Stomach (tissue), 8 donors: ENCODE measurements at regions not wholly inside any gene's neighbourhood (a gene's known extent, or its start where the extent isn't known, plus 50 kb on each side); places are given as distances from the start of the nearest gene placed in this dataset.

Experiments
- DNase-seq, 2 donors: peaks; one replicate each; pipeline versions ENCODE4 v3.0.0 to v3.0.0-alpha.2; 2013 to 2019
- H3K27ac ChIP-seq, 5 donors: fragments of 200-600 bp in 4 of 5; sonication (generic) in 4 of 5; one replicate each; pipeline ENCODE4 v1.5.1; 2013 to 2019; ENCODE audit warnings: mild to moderate bottlenecking in 1 of 5, moderate library complexity in 1 of 5
- H3K27me3 ChIP-seq, 3 donors: fragments of 200-600 bp; sonication (generic); one replicate each; pipeline ENCODE4 v1.5.1; 2017 to 2019; ENCODE audit warnings: mixed run types in 1 of 3
- H3K36me3 ChIP-seq, 4 donors: fragments of 200-600 bp; sonication (generic); 1 replicate in 3 of 4; 2 replicates in 1 of 4; pipeline ENCODE4 v1.5.1; 2016 to 2019
- H3K4me1 ChIP-seq, 4 donors: fragments of 200-600 bp; sonication (generic); one replicate each; pipeline ENCODE4 v1.5.1; 2016 to 2019
- H3K4me3 ChIP-seq, 4 donors: fragments of 200-600 bp; sonication (generic) in 3 of 4; one replicate each; pipeline ENCODE4 v1.5.1; 2016 to 2019; ENCODE audit warnings: mild to moderate bottlenecking in 1 of 4
- H3K9me3 ChIP-seq, 4 donors: fragments of 200-600 bp; sonication (generic); one replicate each; pipeline ENCODE4 v1.5.1; 2016 to 2019
- EP300 ChIP-seq: sonication (generic); formaldehyde crosslinking; IDR thresholded peaks from one replicate; pipeline ENCODE4 v1.6.1; 2017; ENCODE audit warnings: antibody characterized with exemption
- POLR2A ChIP-seq, 4 donors: fragments of 450-650 bp; IDR thresholded peaks; one replicate each; pipeline ENCODE4 v1.6.1; 2016; ENCODE audit warnings: antibody characterized with exemption in 4 of 4, control low read depth in 2 of 4, mild to moderate bottlenecking in 1 of 4, moderate library complexity in 1 of 4
- POLR2AphosphoS5 ChIP-seq, 3 donors: sonication (generic); formaldehyde crosslinking; IDR thresholded peaks; one replicate each; pipeline ENCODE4 v1.6.1; 2016; ENCODE audit warnings: antibody characterized with exemption in 3 of 3
- WGBS, 5 donors: extraction: QIAGEN DNeasy Blood & Tissue Kit in 3 of 5; methylation state at CpG; one replicate each; pipeline versions ENCODE4 v1.1.5 to v1.1.7; 2013 to 2018; 5-methylcytosine and 5-hydroxymethylcytosine counted together
- intact Hi-C: fragments of 100-400 bp; cut with DNase I; formaldehyde crosslinking; loops from one replicate; pipeline ENCODE4 v1.15.1; 2023; ENCODE audit warnings: low total_unique reads
- TF ChIP-seq, protein P1 (sequence below), 7 experiments: fragments of 450-650 bp in 4 of 7; fragments of 200-600 bp in 3 of 7; sonication (generic) in 3 of 7; IDR thresholded peaks; one replicate each; pipeline ENCODE4 v1.5.1; 2016 to 2019; ENCODE audit warnings: antibody characterized with exemption in 7 of 7, control low read depth in 2 of 7, mild to moderate bottlenecking in 1 of 7
- donor health status: healthy with polysubstance abuse.
- donor health status: Bipolar disorder and iron deficiency.
- donor health status: healthy.

DNA sequence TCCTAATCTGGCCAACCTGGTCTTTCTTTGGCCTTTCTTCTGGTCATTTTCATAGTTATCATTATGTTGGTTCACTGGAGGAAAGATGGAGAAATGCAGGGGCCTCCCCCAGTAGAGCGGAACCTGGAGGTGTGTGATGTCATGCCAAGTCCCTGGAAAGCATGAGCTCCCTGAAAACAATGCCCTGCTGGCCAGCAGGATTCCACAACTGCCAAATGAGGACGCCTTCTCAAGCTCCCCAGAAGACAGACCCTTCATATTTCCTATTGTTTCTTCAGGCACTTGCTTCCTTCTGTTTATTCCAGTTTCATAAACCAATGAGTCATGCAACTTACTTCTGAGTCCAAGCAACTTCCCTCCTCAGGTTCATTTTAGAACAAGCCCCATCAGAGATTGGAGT, 339.0 kb downstream of the GATA3 start:
- H3K4me1 ChIP-seq = no peaks in the 10 kb centered on the region
- DNase-seq = no peak
- WGBS, 5 donors = 52 to 83% (median 81%) methylated on average over 2 of the region's 2 CpGs
- intact Hi-C loops = no loop called here
- H3K9me3 ChIP-seq = no peaks in the 10 kb centered on the region
- H3K4me3 ChIP-seq = no peak overlapping the region
- H3K27ac ChIP-seq = no peak overlapping the region
- no peaks in the 10 kb centered on the region for H3K36me3 ChIP-seq
- TF ChIP-seq POLR2AphosphoS5 (IDR thresholded peaks at IDR 0.05) = no peak
- no peak for TF ChIP-seq EP300
- no peak for TF ChIP-seq POLR2A (IDR thresholded peaks at IDR 0.05)
- TF ChIP-seq, protein P1, sequence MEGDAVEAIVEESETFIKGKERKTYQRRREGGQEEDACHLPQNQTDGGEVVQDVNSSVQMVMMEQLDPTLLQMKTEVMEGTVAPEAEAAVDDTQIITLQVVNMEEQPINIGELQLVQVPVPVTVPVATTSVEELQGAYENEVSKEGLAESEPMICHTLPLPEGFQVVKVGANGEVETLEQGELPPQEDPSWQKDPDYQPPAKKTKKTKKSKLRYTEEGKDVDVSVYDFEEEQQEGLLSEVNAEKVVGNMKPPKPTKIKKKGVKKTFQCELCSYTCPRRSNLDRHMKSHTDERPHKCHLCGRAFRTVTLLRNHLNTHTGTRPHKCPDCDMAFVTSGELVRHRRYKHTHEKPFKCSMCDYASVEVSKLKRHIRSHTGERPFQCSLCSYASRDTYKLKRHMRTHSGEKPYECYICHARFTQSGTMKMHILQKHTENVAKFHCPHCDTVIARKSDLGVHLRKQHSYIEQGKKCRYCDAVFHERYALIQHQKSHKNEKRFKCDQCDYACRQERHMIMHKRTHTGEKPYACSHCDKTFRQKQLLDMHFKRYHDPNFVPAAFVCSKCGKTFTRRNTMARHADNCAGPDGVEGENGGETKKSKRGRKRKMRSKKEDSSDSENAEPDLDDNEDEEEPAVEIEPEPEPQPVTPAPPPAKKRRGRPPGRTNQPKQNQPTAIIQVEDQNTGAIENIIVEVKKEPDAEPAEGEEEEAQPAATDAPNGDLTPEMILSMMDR (IDR thresholded peaks at IDR 0.05) = no peak
- peaks cover 0 to 7% (median 0%) of the 10 kb centered on the region in 3 donors for H3K27me3 ChIP-seq

DNA sequence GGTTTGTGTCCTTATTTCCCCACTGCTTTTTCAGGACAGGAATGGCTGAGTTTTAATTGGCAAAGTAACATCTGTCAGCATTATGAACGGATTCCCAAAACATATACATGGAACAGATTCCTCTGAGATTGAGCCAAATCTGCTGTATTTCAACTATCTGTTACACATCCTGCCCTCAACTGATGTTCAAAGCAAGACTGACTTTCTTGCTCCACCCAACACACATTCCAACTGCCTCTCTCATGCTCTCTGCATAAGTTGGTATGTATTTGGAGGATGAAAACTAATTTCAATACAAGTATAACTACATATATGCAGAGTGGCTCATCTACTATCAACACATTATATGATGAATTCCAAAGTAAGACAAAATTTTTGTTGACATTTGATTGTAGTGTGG, 342.2 kb downstream of the GATA3 start:
- peaks cover 0 to 11% (median 0%) of the 10 kb centered on the region in 3 donors for H3K27me3 ChIP-seq
- no peak overlapping the region for H3K4me3 ChIP-seq
- WGBS, 5 donors = 43 to 82% (median 59%) methylated on average over 1 of the region's 1 CpG
- H3K4me1 ChIP-seq = no peaks in the 10 kb centered on the region
- DNase-seq = no peak
- intact Hi-C loops = no loop called here
- H3K27ac ChIP-seq = no peak overlapping the region
- H3K9me3 ChIP-seq = no peaks in the 10 kb centered on the region
- no peaks in the 10 kb centered on the region for H3K36me3 ChIP-seq
- no peak for TF ChIP-seq EP300
- TF ChIP-seq, protein P1 (IDR thresholded peaks at IDR 0.05) = no peak
- no peak for TF ChIP-seq POLR2AphosphoS5 (IDR thresholded peaks at IDR 0.05)
- TF ChIP-seq POLR2A (IDR thresholded peaks at IDR 0.05) = no peak

DNA sequence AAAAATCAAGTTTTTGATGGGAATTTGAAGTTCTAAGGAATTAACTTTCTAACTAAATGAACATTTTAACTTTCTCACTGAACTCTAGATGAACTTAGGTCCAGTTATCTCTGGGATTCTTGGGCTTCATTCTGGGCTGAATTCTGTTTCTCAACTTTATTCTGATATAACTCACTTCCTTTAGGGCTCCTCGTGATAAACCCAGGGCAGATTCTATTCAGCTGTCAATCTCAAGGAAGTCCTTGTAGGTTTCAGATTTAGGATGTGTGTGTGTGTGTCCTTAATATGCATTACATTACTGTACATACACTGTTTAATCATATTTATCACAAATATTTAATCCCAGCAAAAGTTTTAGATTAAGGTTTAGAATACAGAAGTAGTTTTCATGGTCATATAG, 344.3 kb downstream of the GATA3 start:
- TF ChIP-seq POLR2A (IDR thresholded peaks at IDR 0.05) (no peak), POLR2AphosphoS5 (IDR thresholded peaks at IDR 0.05) (no peak), EP300 (no peak)
- TF ChIP-seq, protein P1 (IDR thresholded peaks at IDR 0.05) = no peak
- Histone ChIP-seq H3K36me3 (no peaks in the 10 kb centered on the region), H3K4me3 (no peak overlapping the region), H3K27me3 (peaks cover 0 to 11% (median 0%) of the 10 kb centered on the region in 3 donors), H3K4me1 (no peaks in the 10 kb centered on the region), H3K9me3 (no peaks in the 10 kb centered on the region), H3K27ac (no peak overlapping the region)
- intact Hi-C loops = no loop called here
- DNase-seq = no peak
- WGBS, 5 donors = 21 to 48% (median 31%) methylated on average over 1 of the region's 1 CpG

DNA sequence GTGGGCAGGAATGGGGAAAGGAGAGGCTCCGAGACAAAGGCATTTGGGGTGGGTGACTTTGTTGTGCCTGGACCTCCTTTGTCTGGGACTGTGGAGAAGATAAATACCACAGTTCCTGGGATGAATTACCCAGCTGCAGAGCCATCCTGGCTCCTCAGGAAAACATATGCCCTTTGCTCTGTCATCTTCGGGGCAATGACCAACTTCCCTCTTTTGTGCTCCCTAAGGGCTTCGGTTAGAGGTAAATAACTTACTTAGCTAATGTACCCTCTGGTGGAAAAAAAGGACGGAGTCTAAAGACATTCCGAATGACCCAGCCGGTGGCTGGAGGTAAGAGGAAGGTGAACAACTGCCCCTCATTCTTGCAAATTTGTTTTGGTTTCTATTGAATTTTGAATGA, 345.7 kb downstream of the GATA3 start:
- intact Hi-C loops = no loop called here
- Histone ChIP-seq H3K9me3 (no peaks in the 10 kb centered on the region), H3K4me3 (no peak overlapping the region), H3K36me3 (no peaks in the 10 kb centered on the region), H3K27me3 (peaks cover 0 to 4% (median 0%) of the 10 kb centered on the region in 3 donors), H3K4me1 (no peaks in the 10 kb centered on the region), H3K27ac (no peak overlapping the region)
- 58 to 71% (median 61%) methylated on average over 6 of the region's 6 CpGs for WGBS, 5 donors
- DNase-seq = no peak
- TF ChIP-seq POLR2AphosphoS5 (IDR thresholded peaks at IDR 0.05) (no peak), EP300 (no peak), POLR2A (IDR thresholded peaks at IDR 0.05) (no peak)
- TF ChIP-seq, protein P1 (IDR thresholded peaks at IDR 0.05) = no peak
